ENCODE measurements at regions not wholly inside any gene's neighbourhood (a gene's known extent, or its start where the extent isn't known, plus 50 kb on each side); places are given as distances from the start of the nearest gene placed in this dataset.

GRCh38 chr4:111537165-111537564 lies 608.1 kb upstream of the FAM241A start:
- Histone ChIP-seq H3K4me3 (no peak overlapping the region), H3K27me3 (no peaks in the 10 kb centered on the region), H3K27ac (no peak overlapping the region), H3K4me1 (no peaks in the 10 kb centered on the region), H3K36me3 (no peaks in the 10 kb centered on the region), H3K9me3 (no peaks in the 10 kb centered on the region)
- TF ChIP-seq CTCF (IDR thresholded peaks at IDR 0.05), result no peak
- DNase-seq (no peak), ATAC-seq (no peak), FAIRE-seq (no peak)
- 63 to 76% methylated on average over 2 of the region's 2 CpGs for WGBS, 2 donors
- intact Hi-C loops (cut with DNase I), result no loop called here

- FAIRE-seq, result no peak
- Histone ChIP-seq H3K4me3 (no peak overlapping the region), H3K9me3 (no peaks in the 10 kb centered on the region), H3K4me1 (no peaks in the 10 kb centered on the region), H3K36me3 (no peaks in the 10 kb centered on the region), H3K27me3 (no peaks in the 10 kb centered on the region), H3K27ac (no peak overlapping the region)
- DNase-seq, result no peak
- no peak for ATAC-seq
- WGBS, 2 donors, result 36 to 40% methylated on average over 3 of the region's 3 CpGs
- intact Hi-C loops (cut with DNase I), result no loop called here
- no peak for TF ChIP-seq CTCF (IDR thresholded peaks at IDR 0.05)
Observed at GRCh38 chr4:111537871-111538270, 607.4 kb upstream of the FAM241A start.

- intact Hi-C loops (cut with DNase I), result no loop called here
- Histone ChIP-seq H3K4me1 (no peaks in the 10 kb centered on the region), H3K27ac (no peak overlapping the region), H3K27me3 (no peaks in the 10 kb centered on the region), H3K36me3 (no peaks in the 10 kb centered on the region), H3K4me3 (no peak overlapping the region), H3K9me3 (no peaks in the 10 kb centered on the region)
- DNase-seq (no peak), ATAC-seq (no peak), FAIRE-seq (no peak)
- TF ChIP-seq CTCF (IDR thresholded peaks at IDR 0.05), result no peak
Observed at GRCh38 chr4:111540671-111541070, 604.6 kb upstream of the FAM241A start.

GRCh38 chr4:111542056-111542455 lies 603.2 kb upstream of the FAM241A start:
- no peaks in the 10 kb centered on the region for H3K9me3 ChIP-seq
- no peak for TF ChIP-seq CTCF (IDR thresholded peaks at IDR 0.05)
- no peak overlapping the region for H3K27ac ChIP-seq
- H3K36me3 ChIP-seq, result no peaks in the 10 kb centered on the region
- H3K27me3 ChIP-seq, result no peaks in the 10 kb centered on the region
- H3K4me1 ChIP-seq, result no peaks in the 10 kb centered on the region
- no peak for DNase-seq
- ATAC-seq, result no peak
- FAIRE-seq, result no peak
- no peak overlapping the region for H3K4me3 ChIP-seq
- intact Hi-C loops (cut with DNase I), result no loop called here

- intact Hi-C loops (cut with DNase I), result no loop called here
- Histone ChIP-seq H3K4me3 (no peak overlapping the region), H3K4me1 (no peaks in the 10 kb centered on the region), H3K9me3 (no peaks in the 10 kb centered on the region), H3K27me3 (no peaks in the 10 kb centered on the region), H3K36me3 (no peaks in the 10 kb centered on the region), H3K27ac (no peak overlapping the region)
- WGBS, 2 donors, result 18 to 44% methylated on average over 2 of the region's 2 CpGs
- ATAC-seq, result no peak
- TF ChIP-seq CTCF (IDR thresholded peaks at IDR 0.05), result no peak
- FAIRE-seq, result no peak
- DNase-seq, result no peak
Observed at GRCh38 chr4:111546881-111547280, 598.4 kb upstream of the FAM241A start.
